Pancreas (tissue), 10 donors: ENCODE measurements at regions not wholly inside any gene's neighbourhood (a gene's known extent, or its start where the extent isn't known, plus 50 kb on each side); places are given as distances from the start of the nearest gene placed in this dataset.
"Not testable (repeated sequence)": the region's sequence is repeated elsewhere in the genome, so short reads cannot be mapped to it uniquely, and the experiment has no call there.

Experiments
- ATAC-seq, 4 donors: fragments of 200-7000 bp; cut with Tn5 transposase; one replicate each; pipeline versions ENCODE4 v1.8.0 to v1.9.1; 2020; ENCODE audit warnings: mild to moderate bottlenecking in 4 of 4, moderate library complexity in 4 of 4
- DNase-seq, 6 donors: peaks; one replicate each; pipeline ENCODE4 v3.0.0-alpha.2; 2020
- FAIRE-seq: peaks from 2 replicates; lab custom pipeline; 2012; peaks lifted over from hg19 to GRCh38; lab: Jason Lieb, UNC
- H3K27ac ChIP-seq, 4 donors: fragments of 200-600 bp; sonication (generic); 1 replicate in 3 of 4; 2 replicates in 1 of 4; pipeline versions ENCODE4 v1.5.0 to v1.8.0; 2020
- H3K27me3 ChIP-seq, 4 donors: fragments of 200-600 bp; one replicate each; pipeline ENCODE4 v1.8.0; 2021
- H3K36me3 ChIP-seq, 3 donors: fragments of 200-600 bp; sonication (generic) in 1 of 3; one replicate each; pipeline versions ENCODE4 v1.5.0 to v1.8.0; 2020 to 2021
- H3K4me1 ChIP-seq, 3 donors: fragments of 200-600 bp; one replicate each; pipeline ENCODE4 v1.8.0; 2021
- H3K4me3 ChIP-seq, 4 donors: fragments of 200-600 bp; sonication (generic) in 2 of 4; one replicate each; pipeline versions ENCODE4 v1.5.0 to v1.8.0; 2020 to 2021
- H3K9me3 ChIP-seq, 4 donors: fragments of 200-600 bp; one replicate each; pipeline ENCODE4 v1.8.0; 2021
- CTCF ChIP-seq, 4 donors: fragments of 200-600 bp; sonication (generic) in 3 of 4; IDR thresholded peaks; one replicate each; pipeline versions ENCODE4 v1.5.0 to v1.8.0; 2021; ENCODE audit warnings: antibody characterized with exemption in 4 of 4
- WGBS, 2 donors: extraction: QIAGEN DNeasy Blood & Tissue Kit; methylation state at CpG; one replicate each; pipeline ENCODE4 v1.1.7; 2013; 5-methylcytosine and 5-hydroxymethylcytosine counted together
- intact Hi-C, 3 donors: fragments of 100-400 bp; cut with DNase I; formaldehyde crosslinking; loops; one replicate each; pipeline versions ENCODE4 v1.11.1 to v1.14.2; 2022
- donor health status: healthy with polysubstance abuse.
- donor health status: DM: no; HTN: no; CAD: no; lungs with moderate emphysema.
- donor health status: DM: no; HTN: no; CAD: no.
- donor health status: control.
- donor health status: control.
- donor health status: Bipolar disorder and iron deficiency.
- donor health status: DM: yes; HTN: yes; CAD: no.
- donor health status: DM: no; HTN: no; CAD: no.
- donor health status: DM: no; HTN: no; CAD: no.
- donor health status: DM: yes; HTN: yes; CAD: no.

DNA sequence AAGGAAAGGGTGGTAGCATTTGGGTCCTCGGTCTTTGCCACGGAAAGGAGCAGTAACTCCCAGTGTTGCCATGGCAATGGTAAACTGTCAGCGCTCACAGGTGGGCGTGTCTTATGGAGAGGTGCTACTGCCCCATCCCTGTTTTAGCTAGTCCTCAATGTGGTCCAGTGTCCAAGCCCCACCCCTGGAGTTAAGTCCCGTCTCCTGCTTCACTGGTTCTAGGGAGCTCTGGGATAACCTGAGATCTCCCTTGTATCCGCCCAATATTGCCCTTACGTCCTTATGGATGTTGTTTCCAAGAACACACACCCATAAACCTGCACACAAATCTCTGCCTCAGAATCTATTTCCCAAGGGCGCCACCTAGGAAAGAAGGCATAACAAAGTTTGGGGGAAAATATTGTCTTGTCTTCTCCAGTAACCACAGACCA is 64.2 kb downstream of the SPRING1 start:
- H3K4me1 ChIP-seq, result no peaks in the 10 kb centered on the region
- ATAC-seq (peak in 1 of 4 donors; percentile 25), DNase-seq (no peak), FAIRE-seq (no peak)
- H3K9me3 ChIP-seq, result no peaks in the 10 kb centered on the region
- TF ChIP-seq CTCF (IDR thresholded peaks at IDR 0.05), result no peak
- H3K4me3 ChIP-seq, result no peak overlapping the region
- no peaks in the 10 kb centered on the region for H3K36me3 ChIP-seq
- no peak overlapping the region for H3K27ac ChIP-seq
- no peaks in the 10 kb centered on the region for H3K27me3 ChIP-seq
- intact Hi-C loops, result no loop called here
- 75 to 84% methylated on average over 8 of the region's 8 CpGs for WGBS, 2 donors

- FAIRE-seq (no peak), ATAC-seq (no peak), DNase-seq (no peak)
- Histone ChIP-seq H3K27ac (no peak overlapping the region), H3K4me1 (no peaks in the 10 kb centered on the region), H3K9me3 (no peaks in the 10 kb centered on the region), H3K36me3 (no peaks in the 10 kb centered on the region), H3K27me3 (no peaks in the 10 kb centered on the region), H3K4me3 (no peak overlapping the region)
- intact Hi-C loops, result no loop called here
- WGBS, 2 donors, result 83 to 87% methylated on average over 6 of the region's 6 CpGs
- TF ChIP-seq CTCF (IDR thresholded peaks at IDR 0.05), result no peak
Observed at GRCh38 chr12:116672842-116673516, 64.9 kb downstream of the SPRING1 start.

DNA sequence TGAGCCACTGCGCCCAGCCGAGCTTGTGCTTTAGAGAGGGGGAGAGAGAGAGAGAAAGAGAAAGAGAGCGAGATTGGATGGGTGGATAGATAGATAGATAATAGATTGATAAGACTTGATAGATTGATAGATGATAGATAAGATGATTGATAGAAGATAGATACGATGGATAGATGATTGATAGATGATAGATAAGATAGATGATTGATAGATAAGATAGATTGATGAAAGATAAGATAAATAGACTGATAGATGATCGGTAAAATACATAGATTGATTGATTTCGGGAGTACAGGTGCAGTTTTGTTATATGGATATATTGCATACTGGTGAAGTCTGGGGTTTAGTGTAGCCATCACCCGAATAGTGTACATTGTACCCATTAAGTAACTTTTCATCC is 65.9 kb downstream of the SPRING1 start:
- TF ChIP-seq CTCF (IDR thresholded peaks at IDR 0.05), result no peak
- Histone ChIP-seq H3K36me3 (no peaks in the 10 kb centered on the region), H3K27me3 (no peaks in the 10 kb centered on the region), H3K4me3 (no peak overlapping the region), H3K9me3 (no peaks in the 10 kb centered on the region), H3K27ac (no peak overlapping the region), H3K4me1 (no peaks in the 10 kb centered on the region)
- intact Hi-C loops, result no loop called here
- FAIRE-seq, result no peak
- ATAC-seq, result no peak
- WGBS, 2 donors, result 59 to 63% methylated on average over 7 of the region's 7 CpGs
- DNase-seq, result no peak

GRCh38 chr12:116670859-116671258 is 67.0 kb downstream of the SPRING1 start:
- H3K27ac ChIP-seq, result no peak overlapping the region
- H3K36me3 ChIP-seq, result no peaks in the 10 kb centered on the region
- no peak overlapping the region for H3K4me3 ChIP-seq
- no peak for FAIRE-seq
- H3K9me3 ChIP-seq, result no peaks in the 10 kb centered on the region
- H3K4me1 ChIP-seq, result no peaks in the 10 kb centered on the region
- H3K27me3 ChIP-seq, result no peaks in the 10 kb centered on the region
- intact Hi-C loops, result no loop called here
- ATAC-seq, result no peak
- no peak for TF ChIP-seq CTCF (IDR thresholded peaks at IDR 0.05)
- DNase-seq, result no peak

DNA sequence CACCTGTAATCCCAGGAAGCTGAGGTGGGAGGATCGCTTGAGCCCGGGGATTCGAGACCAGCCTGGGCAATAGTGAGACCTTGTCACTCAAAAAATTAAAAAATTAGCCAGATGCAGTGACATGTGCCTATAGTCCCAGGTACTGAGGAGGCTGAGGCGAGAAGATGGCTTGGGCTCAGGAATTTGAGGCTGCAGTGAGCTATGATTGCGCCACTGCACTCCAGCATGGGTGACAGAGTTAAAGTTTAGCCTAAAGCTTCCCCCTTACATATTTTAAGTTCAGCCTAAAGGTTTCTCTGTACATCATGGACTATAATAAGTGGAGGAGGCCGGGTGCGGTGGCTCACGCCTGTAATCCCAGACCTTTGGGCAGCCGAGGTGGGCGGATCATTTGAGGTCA is 70.1 kb downstream of the SPRING1 start:
- FAIRE-seq, result no peak
- H3K27me3 ChIP-seq, result no peaks in the 10 kb centered on the region

DNA sequence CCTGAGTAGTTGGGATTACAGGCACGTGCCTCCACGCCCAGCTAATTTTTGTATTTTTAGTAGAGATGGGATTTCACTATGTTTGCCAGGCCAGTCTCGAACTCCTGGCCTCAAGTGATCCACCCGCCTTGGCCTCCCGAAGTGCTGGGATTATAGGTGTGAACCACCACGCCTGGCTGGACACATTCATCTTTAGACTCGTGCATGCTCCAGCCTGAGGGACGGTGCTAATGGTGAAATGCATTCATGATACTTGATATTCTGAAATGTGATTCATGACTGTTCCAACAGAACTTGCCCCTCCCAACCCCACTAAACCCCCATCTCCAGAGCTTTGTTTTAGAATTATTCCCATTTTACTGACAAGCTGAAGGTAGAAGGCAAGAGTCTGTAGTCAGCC is 71.0 kb downstream of the SPRING1 start:
- H3K4me3 ChIP-seq, DNase-seq, intact Hi-C loops, H3K4me1 ChIP-seq, H3K36me3 ChIP-seq, H3K9me3 ChIP-seq, H3K27ac ChIP-seq, FAIRE-seq, ATAC-seq, H3K27me3 ChIP-seq: not testable (repeated sequence)
- 92 to 98% methylated on average over 8 of the region's 8 CpGs for WGBS, 2 donors

More for the DNA sequence above, 70.1 kb downstream of the SPRING1 start:
- Histone ChIP-seq H3K36me3 (no peaks in the 10 kb centered on the region), H3K9me3 (no peaks in the 10 kb centered on the region), H3K4me3 (no peak overlapping the region), H3K4me1 (peaks cover 0 to 3% (median 0%) of the 10 kb centered on the region in 3 donors), H3K27ac (no peak overlapping the region)
- ATAC-seq (no peak), DNase-seq (no peak)
- no peak for TF ChIP-seq CTCF (IDR thresholded peaks at IDR 0.05)
- intact Hi-C loops, result no loop called here
- WGBS, 2 donors, result 94 to 95% methylated on average over 10 of the region's 10 CpGs
